Psoas muscle (tissue), 7 donors: ENCODE measurements at regions not wholly inside any gene's neighbourhood (a gene's known extent, or its start where the extent isn't known, plus 50 kb on each side); places are given as distances from the start of the nearest gene placed in this dataset.

Source experiments
- ATAC-seq, 4 donors: fragments of 200-7000 bp; cut with Tn5 transposase; one replicate each; pipeline ENCODE4 v1.9.1; 2020; ENCODE audit warnings: moderate library complexity in 3 of 4, mild to moderate bottlenecking in 2 of 4
- DNase-seq, 2 donors: peaks; one replicate each; pipeline ENCODE4 v3.0.0-alpha.2; 2020
- H3K27ac ChIP-seq: fragments of 200-600 bp; one replicate; pipeline ENCODE4 v1.8.0; 2022
- H3K27me3 ChIP-seq, 3 donors: fragments of 200-600 bp in 1 of 3; one replicate each; pipeline versions ENCODE4 v1.6.1 to v1.8.0; 2013 to 2022; ENCODE audit warnings: low read length in 2 of 3, mild to moderate bottlenecking in 2 of 3, moderate library complexity in 1 of 3; ENCODE audit not compliant: insufficient read depth in 3 of 3
- H3K36me3 ChIP-seq, 2 donors: fragments of 200-600 bp in 1 of 2; one replicate each; pipeline versions ENCODE4 v1.6.1 to v1.8.0; 2013 to 2022; ENCODE audit warnings: low read depth in 1 of 2, mild to moderate bottlenecking in 1 of 2, moderate library complexity in 1 of 2; ENCODE audit not compliant: insufficient read depth in 1 of 2
- H3K4me1 ChIP-seq: fragments of 200-600 bp; one replicate; pipeline ENCODE4 v1.8.0; 2022
- H3K4me3 ChIP-seq: fragments of 200-600 bp; one replicate; pipeline ENCODE4 v1.8.0; 2022; ENCODE audit warnings: mild to moderate bottlenecking
- H3K9me3 ChIP-seq: fragments of 200-600 bp; one replicate; pipeline ENCODE4 v1.8.0; 2022
- WGBS, 3 donors: extraction: QIAGEN DNeasy Blood & Tissue Kit; methylation state at CpG; one replicate each; pipeline versions ENCODE4 v1.1.6 to v1.1.7; 2013; 5-methylcytosine and 5-hydroxymethylcytosine counted together
- intact Hi-C, 2 donors: fragments of 100-400 bp; cut with DNase I; formaldehyde crosslinking; loops; one replicate each; pipeline versions ENCODE4 v1.11.0 to v1.14.2; 2022
- TF ChIP-seq, protein P1 (sequence below): fragments of 200-600 bp; IDR thresholded peaks from one replicate; pipeline ENCODE4 v1.8.0; 2022; ENCODE audit warnings: antibody characterized with exemption
- donor health status: healthy with polysubstance abuse.
- donor health status: DM: no; HTN: no; CAD: no; lungs with moderate emphysema.
- donor health status: Bipolar disorder and iron deficiency.
- donor health status: healthy.
- donor health status: DM: yes; HTN: yes; CAD: no.
- donor health status: DM: no; HTN: no; CAD: no.
- donor health status: DM: yes; HTN: yes; CAD: no.

- no peak for DNase-seq
- H3K36me3 ChIP-seq = no peaks in the 10 kb centered on the region
- no peak for ATAC-seq
- no peak overlapping the region for H3K4me3 ChIP-seq
- no peaks in the 10 kb centered on the region for H3K9me3 ChIP-seq
- TF ChIP-seq, protein P1, sequence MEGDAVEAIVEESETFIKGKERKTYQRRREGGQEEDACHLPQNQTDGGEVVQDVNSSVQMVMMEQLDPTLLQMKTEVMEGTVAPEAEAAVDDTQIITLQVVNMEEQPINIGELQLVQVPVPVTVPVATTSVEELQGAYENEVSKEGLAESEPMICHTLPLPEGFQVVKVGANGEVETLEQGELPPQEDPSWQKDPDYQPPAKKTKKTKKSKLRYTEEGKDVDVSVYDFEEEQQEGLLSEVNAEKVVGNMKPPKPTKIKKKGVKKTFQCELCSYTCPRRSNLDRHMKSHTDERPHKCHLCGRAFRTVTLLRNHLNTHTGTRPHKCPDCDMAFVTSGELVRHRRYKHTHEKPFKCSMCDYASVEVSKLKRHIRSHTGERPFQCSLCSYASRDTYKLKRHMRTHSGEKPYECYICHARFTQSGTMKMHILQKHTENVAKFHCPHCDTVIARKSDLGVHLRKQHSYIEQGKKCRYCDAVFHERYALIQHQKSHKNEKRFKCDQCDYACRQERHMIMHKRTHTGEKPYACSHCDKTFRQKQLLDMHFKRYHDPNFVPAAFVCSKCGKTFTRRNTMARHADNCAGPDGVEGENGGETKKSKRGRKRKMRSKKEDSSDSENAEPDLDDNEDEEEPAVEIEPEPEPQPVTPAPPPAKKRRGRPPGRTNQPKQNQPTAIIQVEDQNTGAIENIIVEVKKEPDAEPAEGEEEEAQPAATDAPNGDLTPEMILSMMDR = no peak
- WGBS, 3 donors = 92 to 100% (median 98%) methylated on average over 1 of the region's 1 CpG
- intact Hi-C loops = no loop called here
- no peak overlapping the region for H3K27ac ChIP-seq
- H3K27me3 ChIP-seq = no peaks in the 10 kb centered on the region
- no peaks in the 10 kb centered on the region for H3K4me1 ChIP-seq
These were observed 179.5 kb upstream of the CXCL12 start for GRCh38 chr10:44564361-44564760.

DNA sequence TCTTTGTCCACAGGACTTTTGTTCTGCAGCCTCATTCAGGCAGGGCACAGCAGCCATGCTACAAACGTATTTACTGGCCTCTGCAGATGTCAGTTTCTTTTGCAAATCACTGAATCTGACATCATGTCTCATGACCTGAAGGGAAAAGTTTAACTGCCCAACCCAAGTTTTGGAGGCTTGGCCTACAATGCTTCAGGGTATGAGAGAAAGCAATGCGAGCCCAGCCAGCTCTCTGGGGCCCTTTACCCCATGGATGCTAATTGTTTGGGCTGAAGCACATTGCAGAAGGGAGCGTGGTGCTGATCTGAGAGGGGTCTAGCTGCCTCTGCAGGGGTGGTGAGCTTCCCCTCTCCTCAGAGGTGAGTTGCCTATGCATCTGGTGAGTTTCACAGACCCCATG, 179.9 kb upstream of the CXCL12 start:
- ATAC-seq (no peak), DNase-seq (no peak)
- Histone ChIP-seq H3K9me3 (no peaks in the 10 kb centered on the region), H3K27ac (no peak overlapping the region), H3K4me3 (no peak overlapping the region), H3K36me3 (no peaks in the 10 kb centered on the region), H3K4me1 (no peaks in the 10 kb centered on the region), H3K27me3 (no peaks in the 10 kb centered on the region)
- WGBS, 3 donors = 57 to 90% (median 63%) methylated on average over 3 of the region's 3 CpGs
- TF ChIP-seq, protein P1 = no peak
- intact Hi-C loops = no loop called here

GRCh38 chr10:44566786-44567185, 181.9 kb upstream of the CXCL12 start:
- intact Hi-C loops = no loop called here
- TF ChIP-seq, protein P1 = no peak
- WGBS, 3 donors = 44 to 96% (median 45%) methylated on average over 1 of the region's 1 CpG
- no peak overlapping the region for H3K4me3 ChIP-seq
- no peak for ATAC-seq
- H3K36me3 ChIP-seq = no peaks in the 10 kb centered on the region
- DNase-seq = no peak
- no peaks in the 10 kb centered on the region for H3K4me1 ChIP-seq
- no peak overlapping the region for H3K27ac ChIP-seq
- no peaks in the 10 kb centered on the region for H3K27me3 ChIP-seq
- no peaks in the 10 kb centered on the region for H3K9me3 ChIP-seq

- ATAC-seq (no peak), DNase-seq (no peak)
- no peaks in the 10 kb centered on the region for H3K9me3 ChIP-seq
- no peaks in the 10 kb centered on the region for H3K4me1 ChIP-seq
- H3K27ac ChIP-seq = no peak overlapping the region
- no peak overlapping the region for H3K4me3 ChIP-seq
- WGBS, 3 donors = 43 to 47% (median 46%) methylated on average over 1 of the region's 1 CpG
- intact Hi-C loops = no loop called here
- H3K36me3 ChIP-seq = no peaks in the 10 kb centered on the region
- TF ChIP-seq, protein P1 = no peak
- H3K27me3 ChIP-seq = no peaks in the 10 kb centered on the region
These were observed 182.6 kb upstream of the CXCL12 start for GRCh38 chr10:44567471-44567870.
